ENCODE measurements at regions not wholly inside any gene's neighbourhood (a gene's known extent, or its start where the extent isn't known, plus 50 kb on each side); places are given as distances from the start of the nearest gene placed in this dataset.

GRCh38 chr11:86874304-86875056, 74.1 kb downstream of the PRSS23 start:
- no peak for TF ChIP-seq POLR2A (IDR thresholded peaks at IDR 0.05)
- no peak for TF ChIP-seq CTCF (IDR thresholded peaks at IDR 0.05)

Data from adrenal gland (tissue), 5 donors.